Lower lobe of right lung (tissue), 2 donors: ENCODE measurements at regions not wholly inside any gene's neighbourhood (a gene's known extent, or its start where the extent isn't known, plus 50 kb on each side); places are given as distances from the start of the nearest gene placed in this dataset.

Experiments used
- ATAC-seq, 2 donors: fragments of 200-7000 bp; cut with Tn5 transposase; one replicate each; pipeline ENCODE4 v1.9.1; 2020 to 2022; ENCODE audit warnings: mild to moderate bottlenecking in 2 of 2, moderate library complexity in 2 of 2
- DNase-seq: peaks from one replicate; pipeline ENCODE4 v3.0.0-alpha.2; 2020
- H3K27ac ChIP-seq: fragments of 200-600 bp; one replicate; pipeline ENCODE4 v1.8.0; 2022
- H3K27me3 ChIP-seq: fragments of 200-600 bp; one replicate; pipeline ENCODE4 v1.8.0; 2022; ENCODE audit warnings: low read depth
- H3K36me3 ChIP-seq: fragments of 200-600 bp; one replicate; pipeline ENCODE4 v1.8.0; 2022; ENCODE audit warnings: mild to moderate bottlenecking
- H3K4me1 ChIP-seq: fragments of 200-600 bp; one replicate; pipeline ENCODE4 v1.8.0; 2022
- H3K4me3 ChIP-seq: fragments of 200-600 bp; one replicate; pipeline ENCODE4 v1.8.0; 2022; ENCODE audit warnings: mild to moderate bottlenecking
- H3K9me3 ChIP-seq: fragments of 200-600 bp; one replicate; pipeline ENCODE4 v1.8.0; 2022
- intact Hi-C: fragments of 100-400 bp; cut with DNase I; formaldehyde crosslinking; loops from one replicate; pipeline ENCODE4 v1.11.0; 2022
- TF ChIP-seq, protein P1 (sequence below): fragments of 200-600 bp; IDR thresholded peaks from one replicate; pipeline ENCODE4 v1.8.0; 2022; ENCODE audit warnings: antibody characterized with exemption, mild to moderate bottlenecking
- donor health status: DM: no; HTN: yes; CAD: no; lungs with severe emphysema.

DNA sequence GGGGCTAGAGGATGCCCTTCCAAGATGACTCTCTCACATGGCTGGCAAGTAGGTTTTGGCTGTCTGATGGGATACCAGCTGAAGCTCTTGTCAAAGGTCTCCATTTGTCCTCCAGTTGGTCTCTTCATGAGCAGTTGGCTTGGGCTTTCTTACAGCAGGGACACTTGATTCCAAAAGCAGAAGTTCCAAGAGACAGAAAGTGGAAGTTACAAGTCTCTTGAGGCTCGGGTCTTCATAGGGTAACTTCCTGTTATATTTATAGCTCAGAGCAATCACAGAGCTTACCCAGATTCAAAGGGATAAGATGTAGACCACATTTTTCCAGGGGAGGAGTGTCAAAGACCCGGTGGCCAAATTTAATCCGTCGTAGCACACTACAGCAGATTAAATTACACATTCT, 440.0 kb downstream of the RFC3 start:
- no peak for DNase-seq
- Histone ChIP-seq H3K4me3 (no peak overlapping the region), H3K27me3 (no peaks in the 10 kb centered on the region), H3K27ac (no peak overlapping the region), H3K9me3 (peaks cover 3% of the 10 kb centered on the region), H3K36me3 (no peaks in the 10 kb centered on the region), H3K4me1 (no peaks in the 10 kb centered on the region)
- intact Hi-C loops: no loop called here
- TF ChIP-seq, protein P1, sequence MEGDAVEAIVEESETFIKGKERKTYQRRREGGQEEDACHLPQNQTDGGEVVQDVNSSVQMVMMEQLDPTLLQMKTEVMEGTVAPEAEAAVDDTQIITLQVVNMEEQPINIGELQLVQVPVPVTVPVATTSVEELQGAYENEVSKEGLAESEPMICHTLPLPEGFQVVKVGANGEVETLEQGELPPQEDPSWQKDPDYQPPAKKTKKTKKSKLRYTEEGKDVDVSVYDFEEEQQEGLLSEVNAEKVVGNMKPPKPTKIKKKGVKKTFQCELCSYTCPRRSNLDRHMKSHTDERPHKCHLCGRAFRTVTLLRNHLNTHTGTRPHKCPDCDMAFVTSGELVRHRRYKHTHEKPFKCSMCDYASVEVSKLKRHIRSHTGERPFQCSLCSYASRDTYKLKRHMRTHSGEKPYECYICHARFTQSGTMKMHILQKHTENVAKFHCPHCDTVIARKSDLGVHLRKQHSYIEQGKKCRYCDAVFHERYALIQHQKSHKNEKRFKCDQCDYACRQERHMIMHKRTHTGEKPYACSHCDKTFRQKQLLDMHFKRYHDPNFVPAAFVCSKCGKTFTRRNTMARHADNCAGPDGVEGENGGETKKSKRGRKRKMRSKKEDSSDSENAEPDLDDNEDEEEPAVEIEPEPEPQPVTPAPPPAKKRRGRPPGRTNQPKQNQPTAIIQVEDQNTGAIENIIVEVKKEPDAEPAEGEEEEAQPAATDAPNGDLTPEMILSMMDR: no peak
- ATAC-seq: peak; percentile 35 to 50

DNA sequence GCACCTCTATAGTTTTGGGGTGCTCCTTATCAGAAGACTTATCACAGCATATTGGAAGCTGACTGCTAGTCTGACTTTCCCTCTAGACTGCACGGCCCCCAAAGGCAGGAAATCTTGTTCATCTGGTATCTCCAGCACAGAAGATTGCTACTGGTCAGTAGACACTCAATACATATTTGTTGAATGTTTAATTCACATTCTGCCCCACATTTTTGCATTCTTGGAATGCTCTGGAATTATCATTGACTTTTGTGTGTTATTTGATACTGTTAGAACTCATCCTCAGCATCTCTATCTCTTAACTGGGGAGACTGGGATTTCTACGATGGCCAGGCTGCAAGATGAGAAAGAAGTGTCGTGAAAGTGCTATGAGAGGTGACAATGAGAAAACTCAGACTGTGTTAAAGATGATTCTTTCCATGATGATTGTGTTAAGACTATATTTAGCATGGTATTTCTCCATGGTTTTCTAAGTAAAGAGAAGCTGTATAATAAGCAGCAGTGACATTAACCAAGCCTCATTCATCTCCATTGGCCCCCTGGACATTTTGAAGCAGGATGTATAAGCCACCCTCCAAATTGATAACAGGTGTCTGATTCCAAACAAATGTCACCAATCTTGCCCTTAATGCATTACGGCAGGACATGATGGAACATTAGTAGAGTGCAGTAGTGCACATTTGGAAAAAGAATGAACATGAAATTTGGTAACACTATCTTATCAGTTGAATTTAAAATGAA, 440.9 kb downstream of the RFC3 start:
- DNase-seq (no peak), ATAC-seq (no peak)
- TF ChIP-seq, protein P1: no peak
- Histone ChIP-seq H3K27me3 (no peaks in the 10 kb centered on the region), H3K27ac (no peak overlapping the region), H3K36me3 (no peaks in the 10 kb centered on the region), H3K4me3 (no peak overlapping the region), H3K4me1 (no peaks in the 10 kb centered on the region), H3K9me3 (peaks cover 3% of the 10 kb centered on the region)
- intact Hi-C loops: no loop called here

DNA sequence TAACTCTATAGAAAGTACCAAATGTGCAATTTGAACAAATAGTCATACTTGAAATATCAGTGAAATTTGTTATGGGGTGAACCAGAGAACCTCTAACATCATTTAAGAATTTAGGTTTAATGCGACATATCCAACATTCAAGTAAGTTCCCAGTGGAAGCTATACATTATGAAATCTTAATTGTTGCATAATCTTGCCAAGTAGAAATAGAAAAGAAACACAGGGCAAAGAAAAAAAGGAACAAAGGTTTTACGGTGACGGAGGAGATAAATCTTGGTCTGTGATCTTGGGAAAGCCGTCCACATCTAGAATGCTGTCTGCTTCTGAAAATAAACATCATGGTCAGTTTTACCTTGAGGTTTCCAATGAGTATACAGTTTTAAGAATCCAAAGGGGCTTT, 445.7 kb downstream of the RFC3 start:
- H3K9me3 ChIP-seq: peaks cover 3% of the 10 kb centered on the region
- DNase-seq (no peak), ATAC-seq (no peak)
- intact Hi-C loops: no loop called here
- H3K27ac ChIP-seq: no peak overlapping the region
- no peaks in the 10 kb centered on the region for H3K36me3 ChIP-seq
- no peak overlapping the region for H3K4me3 ChIP-seq
- no peaks in the 10 kb centered on the region for H3K27me3 ChIP-seq
- TF ChIP-seq, protein P1: no peak
- H3K4me1 ChIP-seq: no peaks in the 10 kb centered on the region

DNA sequence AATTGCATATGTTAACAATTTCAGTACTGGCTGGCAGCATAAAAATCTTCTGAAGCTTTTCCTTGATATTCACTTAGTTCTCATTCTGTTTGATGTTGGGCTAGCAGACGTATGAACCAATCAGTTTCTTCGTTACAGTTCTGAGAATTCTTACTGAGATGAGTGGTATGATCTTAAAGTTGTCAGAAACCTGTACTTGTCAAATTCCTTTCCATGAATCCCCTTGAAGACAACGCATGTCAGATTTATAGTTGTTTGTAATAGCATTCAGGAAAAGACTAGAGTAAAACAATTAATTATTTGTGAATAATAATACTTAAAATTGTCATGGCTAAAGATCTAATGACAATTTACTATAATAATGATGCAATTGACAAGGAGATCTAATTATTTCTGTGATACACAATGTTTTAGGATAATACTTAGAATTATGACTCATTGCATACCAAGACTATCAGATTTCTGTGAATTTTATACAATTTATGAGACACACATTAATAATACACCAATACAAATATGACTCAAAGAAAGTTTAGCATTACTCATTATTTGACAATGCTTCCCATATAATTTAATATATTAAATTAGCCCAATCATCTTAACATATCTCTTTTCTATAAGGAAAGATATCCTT, 447.2 kb downstream of the RFC3 start:
- peaks cover 3% of the 10 kb centered on the region for H3K9me3 ChIP-seq
- intact Hi-C loops: no loop called here
- ATAC-seq (no peak), DNase-seq (no peak)
- no peak overlapping the region for H3K27ac ChIP-seq
- no peak overlapping the region for H3K4me3 ChIP-seq
- H3K4me1 ChIP-seq: no peaks in the 10 kb centered on the region
- no peaks in the 10 kb centered on the region for H3K27me3 ChIP-seq
- TF ChIP-seq, protein P1: no peak
- H3K36me3 ChIP-seq: no peaks in the 10 kb centered on the region

DNA sequence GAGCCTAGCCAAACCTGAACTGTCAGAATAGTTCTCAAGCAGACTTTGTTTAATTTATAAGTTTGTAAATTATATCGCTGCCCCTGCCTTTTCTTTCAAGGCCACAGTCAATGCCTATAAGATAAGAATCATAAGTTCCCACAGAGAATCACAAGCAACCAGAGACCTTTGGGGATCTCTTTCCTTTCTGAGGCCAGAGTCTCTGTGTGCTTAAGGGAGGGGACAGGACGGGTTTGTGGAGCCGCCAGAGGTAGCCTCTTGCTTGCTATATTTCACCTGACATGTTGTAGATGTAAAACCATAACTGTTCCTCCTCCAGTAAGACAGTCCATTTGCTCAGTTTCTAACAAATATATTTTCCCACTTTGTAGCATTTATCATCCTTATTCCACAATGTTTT, 458.8 kb downstream of the RFC3 start:
- Histone ChIP-seq H3K4me1 (no peaks in the 10 kb centered on the region), H3K9me3 (no peaks in the 10 kb centered on the region), H3K36me3 (no peaks in the 10 kb centered on the region), H3K27me3 (no peaks in the 10 kb centered on the region), H3K4me3 (no peak overlapping the region), H3K27ac (no peak overlapping the region)
- intact Hi-C loops: no loop called here
- TF ChIP-seq, protein P1: no peak
- DNase-seq: no peak
- ATAC-seq: no peak
